GM12878 (cell line): ENCODE measurements at regions not wholly inside any gene's neighbourhood (a gene's known extent, or its start where the extent isn't known, plus 50 kb on each side); places are given as distances from the start of the nearest gene placed in this dataset.

Experiments used
- ATAC-seq: fragments of 200-7000 bp; cut with Tn5 transposase; 3 replicates; pipeline ENCODE4 v1.9.1; 2020; ENCODE audit warnings: mild to moderate bottlenecking, moderate library complexity
- BruUV-seq: library from RNA; stranded (reverse); fragments of 400-500 nt; replicated peaks from 2 replicates; lab custom pipeline; 2021; lab: Mats Ljungman, UMichigan
- CTCF ChIA-PET: fragments of 300-600 bp; sonication (Branson Sonifier 250); formaldehyde crosslinking; extraction: SDS; loops from one replicate; lab custom pipeline; 2021; ENCODE audit warnings: inconsistent platforms; lab: Yijun Ruan, JAX
- POLR2A ChIA-PET: fragments of 350-600 bp; formaldehyde crosslinking; extraction: SDS; loops from one replicate; lab custom pipeline; 2021; ENCODE audit warnings: inconsistent platforms; lab: Charles Lee
- RAD21 ChIA-PET: fragments of 300-600 bp; sonication (Branson Sonifier 250); formaldehyde crosslinking; loops from one replicate; lab custom pipeline; 2023; ENCODE audit warnings: antibody characterized with exemption; ENCODE audit not compliant: unreplicated experiment; lab: Charles Lee
- SMC1A ChIA-PET: fragments of 300-600 bp; sonication (Branson Sonifier 250); formaldehyde crosslinking; loops from one replicate; lab custom pipeline; 2023; ENCODE audit not compliant: unreplicated experiment, uncharacterized antibody; lab: Charles Lee
- DNase-seq: peaks from one replicate; pipeline ENCODE4 v3.0.0-alpha.2; 2011; ENCODE audit warnings: low read depth, low spot score
- FAIRE-seq: peaks from 3 replicates; lab custom pipeline; 2011; peaks lifted over from hg19 to GRCh38; lab: Jason Lieb, UNC
- H2AFZ ChIP-seq: 2 replicates; pipeline ENCODE4 v1.6.0; 2011; ENCODE audit warnings: low read depth, low read length, control low read depth; ENCODE audit not compliant: control insufficient read depth
- H3K27ac ChIP-seq: 2 replicates; pipeline ENCODE4 v1.5.1; 2011; ENCODE audit warnings: control low read depth; ENCODE audit not compliant: control insufficient read depth, insufficient read depth
- H3K27me3 ChIP-seq, 2 experiments: replicated peaks in 1 of 2; 2 replicates each; pipeline versions ENCODE4 v1.6.0 to v1.6.1; 2011; ENCODE audit warnings: low read length in 1 of 2; ENCODE audit not compliant: control insufficient read depth in 2 of 2, insufficient read depth in 2 of 2
- H3K36me3 ChIP-seq, 2 experiments: 2 replicates each; pipeline ENCODE4 v1.5.1; 2011; ENCODE audit warnings: low read length in 1 of 2; ENCODE audit not compliant: control insufficient read depth in 2 of 2, insufficient read depth in 2 of 2
- H3K4me1 ChIP-seq: 2 replicates; pipeline ENCODE4 v1.6.1; 2011; ENCODE audit warnings: mild to moderate bottlenecking, low read length, moderate library complexity, mixed read lengths; ENCODE audit not compliant: control insufficient read depth, insufficient read depth
- H3K4me2 ChIP-seq: 2 replicates; pipeline ENCODE4 v1.6.0; 2011; ENCODE audit warnings: control low read depth; ENCODE audit not compliant: control insufficient read depth, insufficient read depth
- H3K4me3 ChIP-seq: fragments of 200-600 bp; sonication (generic); 2 replicates; pipeline ENCODE4 v1.5.1; 2016
- H3K79me2 ChIP-seq: 2 replicates; pipeline ENCODE4 v1.6.0; 2011; ENCODE audit warnings: low read length; ENCODE audit not compliant: control insufficient read depth, insufficient read depth
- H3K9ac ChIP-seq: 2 replicates; pipeline ENCODE4 v1.8.0; 2011; ENCODE audit warnings: low read length, control low read depth, mixed read lengths; ENCODE audit not compliant: control insufficient read depth, insufficient read depth
- H3K9me3 ChIP-seq: replicated peaks from 3 replicates; pipeline ENCODE4 v1.5.1; 2011; ENCODE audit warnings: mild to moderate bottlenecking, low read length; ENCODE audit not compliant: control insufficient read depth, insufficient read depth
- H4K20me1 ChIP-seq: 2 replicates; pipeline ENCODE4 v1.6.0; 2011; ENCODE audit not compliant: control insufficient read depth, insufficient read depth
- CHD2 ChIP-seq: IDR thresholded peaks from 2 replicates; pipeline ENCODE4 v1.6.1; 2011; ENCODE audit warnings: low read depth, low read length, improper control_type of control experiment, borderline replicate concordance
- EP300 ChIP-seq, 2 experiments: fragments of 150-350 bp in 1 of 2; IDR thresholded peaks; 2 replicates each; pipeline ENCODE4 v1.6.1; 2011 to 2012; ENCODE audit warnings: low read depth in 2 of 2, low read length in 2 of 2, borderline replicate concordance in 1 of 2, improper control_type of control experiment in 1 of 2, inconsistent platforms in 1 of 2; ENCODE audit not compliant: control insufficient read depth in 1 of 2
- IKZF1 ChIP-seq: fragments of 450-650 bp; conservative IDR thresholded peaks from 2 replicates; pipeline ENCODE4 v1.6.1; 2017; ENCODE audit warnings: antibody characterized with exemption, mild to moderate bottlenecking
- MEF2A ChIP-seq: IDR thresholded peaks from 2 replicates; pipeline ENCODE4 v1.6.1; 2011; ENCODE audit warnings: low read depth, mild to moderate bottlenecking, low read length, moderate library complexity; ENCODE audit not compliant: insufficient read depth
- MLLT1 ChIP-seq: fragments of 450-650 bp; IDR thresholded peaks from 2 replicates; pipeline ENCODE4 v1.6.1; 2016; ENCODE audit warnings: mild to moderate bottlenecking
- PKNOX1 ChIP-seq: fragments of 450-650 bp; IDR thresholded peaks from 2 replicates; pipeline ENCODE4 v1.6.1; 2016; ENCODE audit warnings: mild to moderate bottlenecking
- POLR2A ChIP-seq: IDR thresholded peaks from 2 replicates; pipeline ENCODE4 v1.6.1; 2011; ENCODE audit warnings: low read depth, mild to moderate bottlenecking, low read length
- PRDM15 ChIP-seq: fragments of 450-650 bp; formaldehyde crosslinking; IDR thresholded peaks from 2 replicates; pipeline ENCODE4 v1.4.0; 2020; ENCODE audit warnings: mild to moderate bottlenecking, moderate library complexity
- SRF ChIP-seq, 2 experiments: IDR thresholded peaks; 2 replicates each; pipeline ENCODE4 v1.6.1; 2011; ENCODE audit warnings: low read depth in 2 of 2, low read length in 2 of 2, mild to moderate bottlenecking in 1 of 2, moderate library complexity in 1 of 2
- TAF1 ChIP-seq: IDR thresholded peaks from 2 replicates; pipeline ENCODE4 v1.6.1; 2011; ENCODE audit warnings: mild to moderate bottlenecking, low read depth, low read length, borderline replicate concordance
- ZNF207 ChIP-seq: fragments of 450-650 bp; IDR thresholded peaks from 2 replicates; pipeline ENCODE4 v1.6.1; 2014; ENCODE audit warnings: antibody characterized with exemption, mild to moderate bottlenecking, borderline replicate concordance
- ZNF24 ChIP-seq: fragments of 450-650 bp; IDR thresholded peaks from 2 replicates; pipeline ENCODE4 v1.6.1; 2017; ENCODE audit warnings: antibody characterized with exemption, mild to moderate bottlenecking
- WGBS: methylation state at CpG from one replicate; pipeline ENCODE4 v1.1.6; 2016; ENCODE audit warnings: low lambda C conversion rate; ENCODE audit not compliant: insufficient replicate concordance, insufficient coverage; ENCODE audit errors: missing lambda C conversion rate; 5-methylcytosine and 5-hydroxymethylcytosine counted together
- in situ Hi-C: fragments of 300-500 bp; cut with MboI; formaldehyde crosslinking; loops from 9 replicates; pipeline ENCODE4 v1.14.3; 2018; ENCODE audit warnings: mixed read lengths
- intact Hi-C: fragments of 100-400 bp; cut with micrococcal nuclease; formaldehyde crosslinking; loops from one replicate; pipeline ENCODE4 v1.14.2; 2022; ENCODE audit not compliant: unreplicated experiment

DNA sequence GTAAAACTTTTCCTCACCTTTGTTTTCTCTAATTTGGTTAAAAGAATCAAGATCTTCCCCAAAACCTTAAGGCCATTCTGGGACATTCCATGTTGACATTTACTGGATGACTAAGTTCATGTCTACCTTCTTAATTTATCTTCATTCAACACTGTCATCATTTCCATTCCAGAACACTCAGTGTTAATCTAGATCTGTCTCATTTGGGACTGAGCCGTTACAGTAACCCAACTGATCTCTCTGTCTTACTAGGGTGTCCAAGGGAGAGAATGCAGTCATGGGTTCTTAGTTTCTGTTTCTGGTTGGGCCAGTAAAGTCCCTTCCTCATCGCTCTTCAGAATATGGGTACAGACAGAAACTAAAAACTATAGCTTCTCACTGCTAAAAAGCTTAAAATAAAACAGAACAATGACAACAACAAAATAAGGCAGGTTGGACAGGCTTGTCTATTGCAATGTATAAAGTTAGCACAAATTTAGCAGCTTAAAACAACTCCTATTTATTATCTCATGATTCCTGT is 144.8 kb downstream of the ASCL1 start (continued):
- no peak for TF ChIP-seq TAF1
- no peak for TF ChIP-seq ZNF207
- TF ChIP-seq EP300 (IDR thresholded peaks at IDR 0.05; ENCODE audit: borderline replicate concordance in 1 of 2, control insufficient read depth in 1 of 2, low read depth in 2 of 2, low read length in 2 of 2) = peak; percentile 73 to 89; a peak in 3 of 4 replicates

DNA sequence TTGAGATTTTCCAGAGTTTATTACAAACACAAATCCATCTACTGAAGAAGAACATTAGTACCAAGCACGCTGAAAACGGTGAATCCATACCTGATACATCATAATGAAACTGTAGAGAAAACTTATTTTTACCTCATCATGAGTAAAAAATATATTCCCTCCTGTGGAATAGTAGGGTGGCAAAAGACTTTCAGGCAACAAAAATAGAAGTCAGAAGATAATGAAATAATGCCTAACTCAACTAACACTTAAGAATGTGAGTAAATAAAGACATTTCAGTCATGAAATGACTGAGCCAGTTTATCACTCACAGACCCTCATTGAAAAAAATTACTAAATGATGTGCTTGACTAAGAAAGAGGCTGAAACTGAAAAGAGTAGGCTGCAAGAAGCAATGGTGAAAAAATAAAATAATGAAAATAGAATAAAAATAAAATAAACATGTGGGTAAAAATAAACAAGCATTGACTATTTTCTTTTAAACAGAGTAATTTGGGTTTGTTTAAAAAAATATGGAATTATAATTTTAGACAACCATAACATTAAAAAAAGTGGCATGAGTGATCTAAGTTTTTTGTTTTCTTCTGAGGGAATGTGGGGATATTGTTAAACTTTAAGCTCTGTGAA is 148.6 kb downstream of the ASCL1 start:
- SMC1A ChIA-PET = interaction anchor here (0.9 to 5.5 kb wide), 13 partner anchors 9 to 442 kb away, joined by 3 to 39 read pairs (median 4); no protein-coding TSS in a partner anchor
- peak overlapping the region; percentile 16; the same call in 1 of the 2 replicates for H3K27ac ChIP-seq
- peak overlapping the region; percentile 59 for H3K4me2 ChIP-seq
- intact Hi-C loops (loop anchor here (1.0 to 2.0 kb wide), 3 partner anchors 69 to 399 kb away; no protein-coding TSS in a partner anchor), in situ Hi-C loops (loop anchor here (10.0 kb wide), 1 partner anchor 1171 kb away; no protein-coding TSS in a partner anchor)
- H3K9me3 ChIP-seq = peaks cover 6% of the 10 kb centered on the region; the same call in 2 of the 3 replicates
- RAD21 ChIA-PET = interaction anchor here (0.8 to 7.4 kb wide), 8 partner anchors 10 to 172 kb away, joined by 3 to 67 read pairs (median 4); no protein-coding TSS in a partner anchor
- no TSS peak for BruUV-seq
- no peak overlapping the region for H2AFZ ChIP-seq
- H3K79me2 ChIP-seq = no peaks in the 10 kb centered on the region
- ATAC-seq = peak; percentile 74
- no peaks in the 10 kb centered on the region for H3K27me3 ChIP-seq
- WGBS = 0% methylated on average over 2 of the region's 2 CpGs
- POLR2A ChIA-PET = no interaction called here
- peaks cover 29% of the 10 kb centered on the region for H3K4me1 ChIP-seq
- H4K20me1 ChIP-seq = no peaks in the 10 kb centered on the region
- 0 out of 2 replicates have a peak overlapping the region, but pooled peaks have one; percentile 10 for H3K4me3 ChIP-seq
- no peaks in the 10 kb centered on the region for H3K36me3 ChIP-seq
- no peak overlapping the region for H3K9ac ChIP-seq
- CTCF ChIA-PET = interaction anchor here (0.7 to 1.4 kb wide), 4 partner anchors 75 to 144 kb away, joined by 3 to 5 read pairs (median 4); no protein-coding TSS in a partner anchor
- peak; percentile 62 for FAIRE-seq
- peak; percentile 80 for DNase-seq
- TF ChIP-seq MLLT1 (no peak), PKNOX1 (peak; percentile 33; the same call in 1 of the 2 replicates), PRDM15 (no peak), ZNF24 (peak; percentile 91), MEF2A (peak; percentile 99), EP300 (IDR thresholded peaks at IDR 0.05; ENCODE audit: borderline replicate concordance in 1 of 2, control insufficient read depth in 1 of 2, low read depth in 2 of 2, low read length in 2 of 2) (peak; percentile 83 to 93), SRF (IDR thresholded peaks at IDR 0.05; ENCODE audit: low read depth in 2 of 2, low read length in 2 of 2) (0 out of 4 replicates have a peak, but pooled peaks of 1 of the 2 experiments have one; percentile 5), POLR2A (no peak), IKZF1 (peak; percentile 96), CHD2 (0 out of 2 replicates have a peak, but pooled peaks have one; percentile 31)
